ENCODE measurements at regions not wholly inside any gene's neighbourhood (a gene's known extent, or its start where the extent isn't known, plus 50 kb on each side); places are given as distances from the start of the nearest gene placed in this dataset.

GRCh38 chrX:66876776-66877175 is 237.9 kb upstream of the EDA2R start:
- no peak for TF ChIP-seq CTCF (IDR thresholded peaks at IDR 0.05)
- no peak for TF ChIP-seq ZFX (IDR thresholded peaks at IDR 0.05; ENCODE audit: borderline replicate concordance)
